Hematopoietic multipotent progenitor cell treated with erythropoietin and hydrocortisone succinate and interleukin-3 and kit ligand, for 15 days (in vitro differentiated cells): ENCODE measurements at regions not wholly inside any gene's neighbourhood (a gene's known extent, or its start where the extent isn't known, plus 50 kb on each side); places are given as distances from the start of the nearest gene placed in this dataset.
"Not testable (repeated sequence)": the region's sequence is repeated elsewhere in the genome, so short reads cannot be mapped to it uniquely, and the experiment has no call there.

Experiments
- DNase-seq: peaks from one replicate; pipeline ENCODE4 v3.0.0-alpha.2; 2015; ENCODE audit warnings: low spot score

GRCh38 chr5:121373371-121373770 lies 478.3 kb upstream of the FTMT start:
- DNase-seq: no peak

GRCh38 chr5:121377461-121377860 lies 474.2 kb upstream of the FTMT start:
- no peak for DNase-seq

GRCh38 chr5:121378046-121378445 lies 473.6 kb upstream of the FTMT start:
- DNase-seq: no peak

GRCh38 chr5:121378559-121379359 lies 472.9 kb upstream of the FTMT start:
- no peak for DNase-seq

GRCh38 chr5:121380066-121380465 lies 471.6 kb upstream of the FTMT start:
- no peak for DNase-seq

GRCh38 chr5:121384359-121384758 lies 467.3 kb upstream of the FTMT start:
- DNase-seq: no peak

- no peak for DNase-seq
Measured at GRCh38 chr5:121386334-121386733, 465.3 kb upstream of the FTMT start.

- DNase-seq: no peak
Measured at GRCh38 chr5:121396716-121397115, 455.0 kb upstream of the FTMT start.

- DNase-seq: no peak
Measured at GRCh38 chr5:121399879-121400278, 451.8 kb upstream of the FTMT start.

GRCh38 chr5:121408778-121409177 lies 442.9 kb upstream of the FTMT start:
- DNase-seq: no peak

- no peak for DNase-seq
Measured at GRCh38 chr5:121415270-121415669, 436.4 kb upstream of the FTMT start.

GRCh38 chr5:121421646-121422045 lies 430.0 kb upstream of the FTMT start:
- no peak for DNase-seq

- DNase-seq: no peak
Measured at GRCh38 chr5:121424976-121425375, 426.7 kb upstream of the FTMT start.

- no peak for DNase-seq
Measured at GRCh38 chr5:121426153-121426552, 425.5 kb upstream of the FTMT start.

GRCh38 chr5:121429761-121430160 lies 421.9 kb upstream of the FTMT start:
- DNase-seq: no peak

- DNase-seq: no peak
Measured at GRCh38 chr5:121430538-121430937, 421.1 kb upstream of the FTMT start.

- no peak for DNase-seq
Measured at GRCh38 chr5:121445511-121445910, 406.2 kb upstream of the FTMT start.

GRCh38 chr5:121462441-121462840 lies 389.2 kb upstream of the FTMT start:
- no peak for DNase-seq

GRCh38 chr5:121471222-121471621 lies 380.5 kb upstream of the FTMT start:
- DNase-seq: not testable (repeated sequence)

GRCh38 chr5:121478636-121479035 lies 373.0 kb upstream of the FTMT start:
- no peak for DNase-seq

GRCh38 chr5:121479337-121479736 lies 372.3 kb upstream of the FTMT start:
- no peak for DNase-seq

- DNase-seq: no peak
Measured at GRCh38 chr5:121485281-121485680, 366.4 kb upstream of the FTMT start.

GRCh38 chr5:121485999-121486398 lies 365.7 kb upstream of the FTMT start:
- not testable (repeated sequence) for DNase-seq

- DNase-seq: no peak
Measured at GRCh38 chr5:121489972-121490371, 361.7 kb upstream of the FTMT start.
